Neural progenitor cell (in vitro differentiated cells): ENCODE measurements at regions not wholly inside any gene's neighbourhood (a gene's known extent, or its start where the extent isn't known, plus 50 kb on each side); places are given as distances from the start of the nearest gene placed in this dataset.

Experiments
- EZH2 ChIP-seq: fragments of 200-600 bp; sonication (generic); IDR thresholded peaks from 2 replicates; pipeline ENCODE4 v1.6.1; 2017; ENCODE audit warnings: antibody characterized with exemption, mild to moderate bottlenecking, moderate library complexity
- TF ChIP-seq, protein P1 (sequence below): fragments of 200-600 bp; sonication (generic); IDR thresholded peaks from 2 replicates; pipeline ENCODE4 v1.5.1; 2017; ENCODE audit warnings: antibody characterized with exemption, mild to moderate bottlenecking

GRCh38 chr7:16211402-16211925 is 209.9 kb downstream of the CRPPA start:
- TF ChIP-seq, protein P1, sequence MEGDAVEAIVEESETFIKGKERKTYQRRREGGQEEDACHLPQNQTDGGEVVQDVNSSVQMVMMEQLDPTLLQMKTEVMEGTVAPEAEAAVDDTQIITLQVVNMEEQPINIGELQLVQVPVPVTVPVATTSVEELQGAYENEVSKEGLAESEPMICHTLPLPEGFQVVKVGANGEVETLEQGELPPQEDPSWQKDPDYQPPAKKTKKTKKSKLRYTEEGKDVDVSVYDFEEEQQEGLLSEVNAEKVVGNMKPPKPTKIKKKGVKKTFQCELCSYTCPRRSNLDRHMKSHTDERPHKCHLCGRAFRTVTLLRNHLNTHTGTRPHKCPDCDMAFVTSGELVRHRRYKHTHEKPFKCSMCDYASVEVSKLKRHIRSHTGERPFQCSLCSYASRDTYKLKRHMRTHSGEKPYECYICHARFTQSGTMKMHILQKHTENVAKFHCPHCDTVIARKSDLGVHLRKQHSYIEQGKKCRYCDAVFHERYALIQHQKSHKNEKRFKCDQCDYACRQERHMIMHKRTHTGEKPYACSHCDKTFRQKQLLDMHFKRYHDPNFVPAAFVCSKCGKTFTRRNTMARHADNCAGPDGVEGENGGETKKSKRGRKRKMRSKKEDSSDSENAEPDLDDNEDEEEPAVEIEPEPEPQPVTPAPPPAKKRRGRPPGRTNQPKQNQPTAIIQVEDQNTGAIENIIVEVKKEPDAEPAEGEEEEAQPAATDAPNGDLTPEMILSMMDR, result no peak
- no peak for TF ChIP-seq EZH2
